ENCODE measurements at regions not wholly inside any gene's neighbourhood (a gene's known extent, or its start where the extent isn't known, plus 50 kb on each side); places are given as distances from the start of the nearest gene placed in this dataset.
"Not testable (repeated sequence)": the region's sequence is repeated elsewhere in the genome, so short reads cannot be mapped to it uniquely, and the experiment has no call there.

DNA sequence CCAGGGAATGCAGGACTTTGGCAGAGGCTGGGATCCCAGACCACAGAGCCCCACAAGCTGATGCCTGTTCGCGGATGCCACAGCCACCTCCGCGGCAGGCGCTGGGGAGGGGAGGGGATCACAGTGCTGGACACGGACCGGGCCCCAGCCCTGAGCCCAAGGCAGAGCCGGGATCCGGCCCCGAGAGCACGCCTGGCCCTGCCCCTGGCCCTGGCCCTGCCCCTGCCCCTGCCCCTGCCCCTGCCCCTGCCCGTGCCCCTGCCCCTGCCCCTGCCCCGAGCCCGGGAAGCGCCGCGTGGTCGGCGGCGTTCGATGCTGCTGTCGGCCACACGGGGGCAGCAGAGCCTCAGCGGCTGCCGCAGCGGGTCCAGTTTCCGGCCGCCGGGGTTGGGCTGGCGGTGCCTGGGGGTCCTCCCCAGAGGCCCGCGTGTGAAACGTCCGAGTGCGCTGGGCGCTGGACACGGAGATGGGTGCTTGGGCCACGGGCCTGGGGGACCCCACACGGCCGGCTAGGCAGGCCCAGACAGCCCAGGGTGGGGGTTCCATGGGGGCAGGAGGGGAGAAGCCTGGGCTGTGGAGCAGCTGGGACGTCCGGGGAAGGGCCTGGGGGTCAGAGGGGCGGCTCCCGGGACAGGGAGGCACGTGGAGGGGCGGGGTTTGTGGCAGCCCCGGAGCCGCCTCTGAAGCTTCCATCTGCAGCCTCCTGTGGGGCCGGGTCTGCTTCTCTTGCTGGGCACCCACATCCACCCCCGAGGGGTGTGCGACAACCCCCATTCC lies 153.8 kb downstream of the TMEM121 start:
- H3K4me3 ChIP-seq; DNase-seq; H3K27me3 ChIP-seq; H3K4me1 ChIP-seq; H3K36me3 ChIP-seq (replicated peaks in 1 of 2; ENCODE audit: insufficient read depth in 1 of 2, low read depth in 2 of 2); intact Hi-C loops (cut with DNase I); H3K27ac ChIP-seq; H3K9me3 ChIP-seq: not testable (repeated sequence)
- TF ChIP-seq, protein P1, sequence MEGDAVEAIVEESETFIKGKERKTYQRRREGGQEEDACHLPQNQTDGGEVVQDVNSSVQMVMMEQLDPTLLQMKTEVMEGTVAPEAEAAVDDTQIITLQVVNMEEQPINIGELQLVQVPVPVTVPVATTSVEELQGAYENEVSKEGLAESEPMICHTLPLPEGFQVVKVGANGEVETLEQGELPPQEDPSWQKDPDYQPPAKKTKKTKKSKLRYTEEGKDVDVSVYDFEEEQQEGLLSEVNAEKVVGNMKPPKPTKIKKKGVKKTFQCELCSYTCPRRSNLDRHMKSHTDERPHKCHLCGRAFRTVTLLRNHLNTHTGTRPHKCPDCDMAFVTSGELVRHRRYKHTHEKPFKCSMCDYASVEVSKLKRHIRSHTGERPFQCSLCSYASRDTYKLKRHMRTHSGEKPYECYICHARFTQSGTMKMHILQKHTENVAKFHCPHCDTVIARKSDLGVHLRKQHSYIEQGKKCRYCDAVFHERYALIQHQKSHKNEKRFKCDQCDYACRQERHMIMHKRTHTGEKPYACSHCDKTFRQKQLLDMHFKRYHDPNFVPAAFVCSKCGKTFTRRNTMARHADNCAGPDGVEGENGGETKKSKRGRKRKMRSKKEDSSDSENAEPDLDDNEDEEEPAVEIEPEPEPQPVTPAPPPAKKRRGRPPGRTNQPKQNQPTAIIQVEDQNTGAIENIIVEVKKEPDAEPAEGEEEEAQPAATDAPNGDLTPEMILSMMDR (IDR thresholded peaks at IDR 0.05), result peak in 1 of 7 experiments; percentile 13
- 11% methylated on average over 13 of the region's 51 CpGs; no CpG with 5 or more reads in 1 of the 2 donors for WGBS, 2 donors
- peak; percentile 69 for ATAC-seq

GRCh38 chr14:105680736-105681098 lies 154.3 kb downstream of the TMEM121 start:
- 30% methylated on average over 2 of the region's 14 CpGs; no CpG with 5 or more reads in 1 of the 2 donors for WGBS, 2 donors
- H3K36me3 ChIP-seq (replicated peaks in 1 of 2; ENCODE audit: insufficient read depth in 1 of 2, low read depth in 2 of 2); H3K9me3 ChIP-seq; H3K4me1 ChIP-seq; H3K27ac ChIP-seq; intact Hi-C loops (cut with DNase I); DNase-seq; H3K4me3 ChIP-seq; H3K27me3 ChIP-seq: not testable (repeated sequence)
- ATAC-seq, result peak; percentile 3

DNA sequence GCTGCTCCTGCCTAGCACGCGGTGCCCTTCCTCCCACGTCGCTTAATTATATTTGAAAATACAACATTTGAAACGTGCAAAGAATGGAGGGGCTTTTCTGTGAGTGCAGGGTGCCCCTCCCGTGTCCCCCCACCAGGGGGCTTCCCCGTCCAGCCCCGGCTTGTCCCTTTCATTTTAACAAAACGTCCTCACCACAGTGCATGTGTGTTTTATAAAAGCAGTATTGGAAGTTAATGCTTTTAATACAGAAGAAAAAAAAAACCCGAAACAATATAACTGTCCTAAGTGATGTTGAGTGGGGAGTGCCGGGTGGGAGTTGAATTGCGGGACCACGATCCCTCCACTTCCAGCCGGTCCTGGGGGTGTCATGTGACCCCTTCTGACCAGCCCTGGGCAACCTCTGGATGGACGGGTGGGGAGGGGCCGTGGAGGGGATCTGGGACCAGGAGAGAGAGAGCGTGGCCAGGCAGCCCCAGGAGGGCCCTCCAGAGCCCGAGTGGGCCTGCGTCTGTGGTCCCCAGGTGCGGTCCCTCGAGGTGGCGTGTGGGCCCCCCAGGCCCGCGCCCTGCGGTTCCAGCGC lies 155.3 kb downstream of the TMEM121 start:
- peak in 1 of 4 donors; percentile 7 for DNase-seq
- H3K4me1 ChIP-seq; H3K27me3 ChIP-seq; H3K9me3 ChIP-seq; H3K4me3 ChIP-seq; ATAC-seq; H3K36me3 ChIP-seq (replicated peaks in 1 of 2; ENCODE audit: insufficient read depth in 1 of 2, low read depth in 2 of 2); intact Hi-C loops (cut with DNase I); H3K27ac ChIP-seq: not testable (repeated sequence)
- 38 to 64% methylated on average over 11 to 12 of the region's 26 CpGs for WGBS, 2 donors

- H3K4me3 ChIP-seq; intact Hi-C loops (cut with DNase I); H3K4me1 ChIP-seq; H3K27ac ChIP-seq; DNase-seq; H3K36me3 ChIP-seq (replicated peaks in 1 of 2; ENCODE audit: insufficient read depth in 1 of 2, low read depth in 2 of 2); H3K27me3 ChIP-seq; ATAC-seq; H3K9me3 ChIP-seq: not testable (repeated sequence)
- WGBS, 2 donors, result 62% methylated on average over 7 of the region's 15 CpGs; no CpG with 5 or more reads in 1 of the 2 donors
Observed at GRCh38 chr14:105682442-105682841, 156.1 kb downstream of the TMEM121 start.

- H3K36me3 ChIP-seq (replicated peaks in 1 of 2; ENCODE audit: insufficient read depth in 1 of 2, low read depth in 2 of 2), result no peaks in the 10 kb centered on the region
- intact Hi-C loops (cut with DNase I), result no loop called here
- H3K4me1 ChIP-seq, result no peaks in the 10 kb centered on the region
- H3K27ac ChIP-seq, result no peak overlapping the region
- DNase-seq, result peak in 1 of 4 donors; percentile 1
- 42 to 63% methylated on average over 5 of the region's 5 CpGs for WGBS, 2 donors
- no peak for ATAC-seq
- no peak overlapping the region for H3K4me3 ChIP-seq
- H3K9me3 ChIP-seq, result no peaks in the 10 kb centered on the region
- TF ChIP-seq, protein P1 (IDR thresholded peaks at IDR 0.05), result no peak
- TF ChIP-seq POLR2A (IDR thresholded peaks at IDR 0.05), result no peak
- H3K27me3 ChIP-seq, result no peaks in the 10 kb centered on the region
Observed at GRCh38 chr14:105682956-105683570, 156.7 kb downstream of the TMEM121 start.

DNA sequence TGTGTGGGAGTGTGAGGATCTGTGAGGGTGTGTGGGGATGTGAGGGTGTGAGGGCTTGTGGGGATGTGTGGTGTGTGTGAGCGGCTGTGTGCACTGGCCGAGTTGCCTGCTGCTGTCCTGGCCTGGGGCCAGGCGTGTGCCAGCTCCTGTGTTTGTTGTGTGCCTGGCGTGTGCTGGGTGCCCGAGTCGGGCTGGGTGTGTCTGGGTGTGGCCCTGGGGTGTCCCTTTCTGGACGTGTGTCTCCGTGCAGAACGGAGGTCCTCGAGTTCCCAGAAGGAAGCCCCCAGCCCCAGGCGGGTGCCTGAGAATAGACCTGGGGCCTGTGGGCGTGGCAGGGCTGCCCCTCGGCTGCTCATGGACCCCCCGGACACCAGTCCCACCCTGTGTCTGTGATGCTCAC lies 157.7 kb downstream of the TMEM121 start:
- H3K4me1 ChIP-seq; H3K27me3 ChIP-seq; H3K9me3 ChIP-seq; H3K36me3 ChIP-seq (replicated peaks in 1 of 2; ENCODE audit: insufficient read depth in 1 of 2, low read depth in 2 of 2); H3K27ac ChIP-seq; intact Hi-C loops (cut with DNase I); ATAC-seq; H3K4me3 ChIP-seq: not testable (repeated sequence)
- peak in 1 of 4 donors; percentile 4 for DNase-seq
- 38 to 58% methylated on average over 3 to 6 of the region's 14 CpGs for WGBS, 2 donors

DNA sequence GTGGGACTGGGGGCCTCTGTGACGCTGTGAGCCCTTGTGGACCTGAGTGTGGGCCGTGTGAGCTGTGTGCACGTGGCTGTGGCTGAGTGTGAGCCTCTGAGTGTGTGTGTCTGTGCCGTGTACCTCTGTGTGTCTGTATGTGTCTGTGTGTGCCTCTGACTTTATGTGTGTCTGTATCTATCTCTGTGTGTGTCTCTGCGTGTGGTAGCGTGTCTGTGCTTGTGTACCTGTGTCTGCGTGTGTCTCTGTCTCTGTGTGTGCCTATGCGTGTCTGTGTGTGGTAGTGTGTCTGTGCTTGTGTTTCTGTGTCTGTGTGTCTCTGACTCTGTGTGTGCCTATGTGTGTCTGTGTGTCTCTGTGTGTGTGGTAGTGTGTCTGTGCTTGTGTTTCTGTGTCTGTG lies 158.2 kb downstream of the TMEM121 start:
- intact Hi-C loops (cut with DNase I); ATAC-seq: not testable (repeated sequence)

More for the DNA sequence above, 158.2 kb downstream of the TMEM121 start:
- not testable (repeated sequence) for H3K4me3 ChIP-seq; H3K9me3 ChIP-seq; H3K27ac ChIP-seq; H3K27me3 ChIP-seq; H3K4me1 ChIP-seq; H3K36me3 ChIP-seq (replicated peaks in 1 of 2; ENCODE audit: insufficient read depth in 1 of 2, low read depth in 2 of 2)
- DNase-seq, result peak in 1 of 4 donors; percentile 1
- WGBS, 2 donors, result 56 to 79% methylated on average over 3 to 5 of the region's 8 CpGs

Data from body of pancreas (tissue), 4 donors.